ENCODE measurements at regions not wholly inside any gene's neighbourhood (a gene's known extent, or its start where the extent isn't known, plus 50 kb on each side); places are given as distances from the start of the nearest gene placed in this dataset.

GRCh38 chr3:72451841-72452240 is 396.4 kb downstream of the SHQ1 start:
- DNase-seq: no peak

- DNase-seq: no peak
Measured at GRCh38 chr3:72449551-72449950, 398.7 kb downstream of the SHQ1 start.

DNA sequence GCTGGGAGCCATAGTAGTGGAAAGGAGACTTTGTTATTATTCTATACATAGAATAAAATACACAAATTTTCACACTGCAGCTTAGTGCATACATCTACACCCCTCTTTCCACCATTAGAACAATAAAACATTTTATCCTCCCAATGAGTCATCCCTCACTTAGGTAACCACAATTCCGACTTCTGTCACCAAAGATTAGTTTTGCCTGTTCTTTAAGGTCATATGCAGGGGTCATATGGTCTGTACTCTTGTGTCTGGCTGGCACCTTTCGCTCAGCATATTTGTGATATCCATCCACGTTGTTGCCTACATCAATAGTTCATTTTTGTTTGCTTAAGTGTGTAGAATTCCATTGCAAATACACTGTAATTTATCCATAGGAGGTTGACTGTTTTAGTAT is 399.4 kb downstream of the SHQ1 start:
- DNase-seq: no peak

DNA sequence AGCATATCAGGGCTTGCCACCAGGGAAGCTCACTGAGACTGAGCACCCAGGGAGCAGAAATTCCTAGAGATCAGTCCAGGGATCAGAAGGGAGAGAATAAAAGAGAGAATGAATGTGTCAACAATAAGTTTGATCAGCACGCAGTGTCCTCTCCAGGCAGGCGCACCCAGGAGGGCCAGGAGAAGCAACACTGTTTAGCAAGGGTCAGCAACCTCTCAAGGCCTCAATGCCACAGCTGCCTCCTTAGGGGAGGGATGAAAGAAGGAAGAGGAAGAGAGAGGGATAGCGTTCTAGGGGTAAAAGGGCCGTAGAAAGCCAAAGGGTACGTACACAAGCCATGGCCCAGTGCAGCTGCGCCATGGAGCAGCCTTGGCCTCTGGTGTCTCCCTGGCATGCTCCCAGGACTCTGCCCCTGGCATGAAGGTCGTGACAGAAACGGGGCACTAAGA is 399.8 kb downstream of the SHQ1 start:
- no peak for DNase-seq

GRCh38 chr3:72447059-72447946 is 400.9 kb downstream of the SHQ1 start:
- DNase-seq: peak; percentile 77

DNA sequence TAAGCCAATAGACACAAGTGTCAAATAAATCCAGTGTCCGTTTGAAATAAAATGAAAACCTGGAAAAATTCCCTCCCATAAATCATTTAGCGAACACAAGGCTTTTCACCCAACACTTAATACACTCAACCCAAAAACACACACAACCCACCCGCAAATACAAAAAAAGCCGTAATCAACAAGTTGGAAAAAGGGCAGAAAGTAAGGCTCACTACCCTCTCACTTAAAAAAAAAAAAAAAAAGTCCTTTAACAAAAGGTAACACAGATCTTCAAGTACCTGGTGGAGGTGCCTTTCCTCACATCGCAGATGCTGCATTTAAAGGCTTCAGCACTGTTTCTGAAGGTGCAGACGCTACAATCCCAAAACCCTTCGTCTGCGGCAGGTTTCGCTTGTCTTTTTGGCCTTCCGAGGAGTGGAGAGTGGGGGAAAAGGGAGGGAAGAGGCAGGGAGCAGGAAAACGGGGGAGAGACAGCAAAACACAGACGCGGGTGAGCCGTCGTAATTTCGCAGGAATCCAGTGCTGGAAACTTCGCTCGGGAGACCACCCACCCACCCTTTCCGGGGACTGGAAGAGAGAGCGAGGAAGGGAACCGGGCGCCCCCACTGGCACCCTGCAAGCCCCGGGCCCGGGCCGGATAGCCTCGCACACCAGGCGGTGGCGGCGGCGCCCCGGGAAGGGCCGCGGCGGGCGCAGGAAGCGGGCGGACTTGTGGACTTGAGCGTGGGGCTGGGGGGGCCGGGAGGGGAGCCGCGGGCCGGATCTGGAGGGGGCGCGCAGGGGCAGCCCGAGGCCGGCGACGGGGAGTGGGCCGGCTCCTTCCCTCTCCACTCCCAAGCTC is 401.8 kb downstream of the SHQ1 start, which contains the start of gene RYBP:
Gene RYBP, minus strand, starts transcription at position 404 of the 841 bp plus-strand sequence.
- DNase-seq: no peak

- no peak for DNase-seq
Measured at GRCh38 chr3:72445827-72446217, 402.4 kb downstream of the SHQ1 start.

DNA sequence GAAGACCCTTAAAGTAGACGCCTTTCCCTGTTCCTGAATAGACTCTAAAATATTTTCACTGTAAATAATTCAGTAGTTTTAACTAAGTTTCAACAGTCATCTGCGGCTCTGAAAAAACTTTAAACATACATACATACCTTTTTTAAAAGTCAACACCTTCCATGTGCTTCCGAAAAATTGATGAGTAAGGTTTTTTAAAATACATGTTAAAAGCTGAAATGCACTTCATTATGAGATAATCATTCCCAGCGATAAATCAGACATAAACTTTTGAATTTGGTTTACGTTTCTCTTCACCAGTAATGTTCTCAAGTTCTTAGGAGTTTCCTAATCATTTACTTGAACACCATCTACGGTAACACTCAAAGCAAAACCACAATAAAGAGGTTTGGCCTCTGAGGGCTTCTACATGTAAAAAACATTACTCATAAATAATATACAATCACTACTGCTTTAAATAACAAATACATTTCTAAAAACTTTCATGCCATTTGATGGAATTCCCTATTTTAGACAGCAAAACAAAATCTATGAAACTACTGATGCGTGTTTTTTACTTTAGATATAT is 403.5 kb downstream of the SHQ1 start:
- DNase-seq: no peak

DNA sequence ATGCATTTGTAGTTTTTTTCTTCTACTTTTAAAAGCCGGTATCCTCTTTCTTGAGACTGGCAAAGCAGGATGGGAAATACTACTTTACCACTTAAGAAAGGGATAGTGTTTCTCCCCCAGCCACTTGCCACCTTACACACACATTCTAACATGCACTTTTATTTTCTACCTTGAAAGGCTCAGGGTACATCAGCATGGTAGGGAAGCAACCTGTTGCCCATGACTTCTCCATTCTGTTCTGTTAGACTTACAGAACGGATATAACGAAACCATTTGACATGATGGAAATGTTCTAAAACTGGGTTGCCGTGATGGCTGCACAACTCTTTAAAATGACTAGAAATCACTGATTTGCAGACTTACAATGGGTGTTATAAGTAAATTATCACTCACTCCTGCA is 405.5 kb downstream of the SHQ1 start:
- no peak for DNase-seq

DNA sequence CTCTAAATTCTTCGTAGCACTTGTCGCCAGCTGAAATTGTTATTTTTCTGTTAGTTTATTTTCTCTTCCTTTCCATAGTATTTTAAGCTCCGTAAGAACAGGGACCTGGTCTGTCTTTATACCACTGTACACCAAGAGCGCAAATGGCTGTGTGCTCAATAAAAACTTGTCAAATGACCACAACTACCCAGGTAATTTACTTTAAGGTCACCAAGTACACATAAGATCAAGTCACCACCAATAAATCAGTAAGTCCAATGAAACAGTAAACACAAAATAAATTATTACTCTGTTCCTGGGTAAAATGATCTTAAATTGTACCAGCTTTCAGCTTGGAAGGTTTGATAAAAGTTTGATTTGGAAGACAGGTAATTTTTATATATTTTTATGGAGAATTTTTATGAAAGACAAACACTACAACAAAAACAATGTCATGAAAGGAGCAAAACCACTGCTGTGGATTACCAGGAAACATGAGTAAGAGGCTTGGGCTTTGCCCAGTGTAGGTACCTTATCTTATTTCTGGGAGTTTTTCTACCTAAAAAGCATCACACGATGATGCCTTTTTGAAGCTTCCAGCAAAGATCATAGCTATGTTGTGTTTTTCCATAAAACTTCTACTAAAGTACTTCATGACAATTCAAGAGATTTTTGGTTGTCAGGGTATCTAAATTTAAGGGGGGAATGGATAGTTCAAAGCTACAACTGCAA is 406.8 kb downstream of the SHQ1 start:
- DNase-seq: no peak

DNA sequence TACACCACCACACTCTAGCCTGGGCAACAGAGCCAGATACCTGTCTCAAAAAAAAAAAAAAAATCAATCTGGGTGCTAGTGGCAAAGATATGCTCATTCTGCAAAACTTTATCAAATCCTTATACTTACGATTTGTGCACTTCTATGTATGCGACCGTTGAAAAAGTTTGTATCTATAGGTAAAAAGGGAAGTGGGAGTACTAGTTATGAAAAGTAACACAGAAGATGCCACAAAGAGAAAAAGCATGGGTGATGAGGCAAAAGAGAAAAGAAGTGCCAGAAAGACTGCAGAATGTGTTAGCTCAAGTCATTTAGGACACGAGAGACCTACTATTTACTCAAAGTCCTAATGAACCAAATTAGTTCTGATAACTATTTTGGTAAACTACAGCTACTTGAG is 407.8 kb downstream of the SHQ1 start:
- no peak for DNase-seq

GRCh38 chr3:72439321-72440183 is 408.7 kb downstream of the SHQ1 start:
- no peak for DNase-seq

GRCh38 chr3:72437661-72438406 is 410.4 kb downstream of the SHQ1 start:
- no peak for DNase-seq

DNA sequence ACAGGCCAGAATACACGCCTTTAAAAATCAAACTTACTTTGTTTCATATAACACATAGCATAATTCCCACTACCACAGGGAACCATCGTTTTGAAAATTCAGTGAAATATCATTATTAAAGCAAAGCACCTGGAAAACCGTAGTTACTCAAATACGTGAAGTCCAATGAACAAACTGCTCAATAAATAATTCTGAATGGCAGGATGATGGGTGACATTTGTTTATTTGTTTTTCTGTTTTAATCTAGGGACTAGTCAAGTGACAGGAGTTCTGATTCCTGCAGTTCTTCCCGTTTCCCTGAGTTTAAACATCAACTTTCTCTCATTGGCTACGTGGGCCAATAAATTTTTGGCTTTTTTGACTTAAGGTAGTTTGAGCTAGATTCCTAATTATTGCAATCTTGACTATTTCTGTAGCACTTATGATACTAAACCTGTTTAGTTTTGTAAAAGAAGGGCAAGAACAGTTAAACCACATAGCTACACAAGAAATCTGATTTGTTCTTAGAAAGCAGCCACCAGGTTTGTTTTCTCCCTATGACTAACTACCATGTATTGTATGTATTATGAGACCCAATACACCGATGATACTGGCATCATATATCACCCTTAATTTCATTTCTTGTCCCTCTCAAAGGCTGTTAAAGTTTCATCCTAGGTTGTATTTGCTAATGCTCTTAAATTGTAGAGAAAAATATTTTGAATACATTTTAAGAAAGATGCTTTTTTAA is 411.2 kb downstream of the SHQ1 start:
- no peak for DNase-seq

DNA sequence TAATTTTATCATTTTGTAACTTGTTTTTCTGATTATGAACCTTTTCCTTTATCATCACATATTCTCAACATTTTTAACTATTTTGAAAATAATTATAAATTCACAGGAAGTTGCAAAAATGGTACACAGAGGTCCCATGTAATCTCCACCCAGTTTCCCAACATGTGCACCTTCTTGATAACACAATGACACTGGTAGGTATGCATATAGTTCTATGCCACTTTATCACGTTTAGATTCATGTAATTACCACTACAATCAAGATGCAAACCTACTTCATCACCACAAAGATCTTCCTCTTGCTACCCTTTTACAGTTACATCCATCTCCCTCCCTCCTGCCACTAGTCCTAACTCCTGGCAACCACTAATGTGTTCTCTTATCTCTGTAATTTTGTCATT is 413.9 kb downstream of the SHQ1 start:
- no peak for DNase-seq

GRCh38 chr3:72432246-72432645 is 416.0 kb downstream of the SHQ1 start:
- DNase-seq: no peak

- DNase-seq: no peak
Measured at GRCh38 chr3:72429589-72430353, 418.5 kb downstream of the SHQ1 start.

GRCh38 chr3:72428803-72429202 is 419.4 kb downstream of the SHQ1 start:
- no peak for DNase-seq

DNA sequence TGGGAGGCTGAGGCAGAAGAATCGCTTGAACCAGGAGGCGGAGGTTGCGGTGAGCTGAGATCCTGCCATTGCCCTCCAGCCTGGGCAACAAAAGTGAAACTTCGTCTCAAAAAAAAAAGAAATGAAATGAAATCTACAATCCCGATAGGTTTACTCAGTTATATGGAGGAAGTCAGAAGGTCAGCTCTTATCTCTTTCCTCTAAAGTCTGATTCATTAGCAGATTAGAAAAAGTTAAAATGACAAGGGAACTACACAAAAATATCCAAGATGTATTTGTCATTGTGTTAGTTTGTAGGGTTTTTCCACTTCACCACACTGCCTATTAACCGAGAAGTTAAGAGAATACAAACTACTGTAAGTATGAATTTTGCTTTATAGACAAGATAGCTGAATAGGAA is 420.6 kb downstream of the SHQ1 start:
- DNase-seq: no peak
